NCI-H2171 (cell line): ENCODE measurements at regions not wholly inside any gene's neighbourhood (a gene's known extent, or its start where the extent isn't known, plus 50 kb on each side); places are given as distances from the start of the nearest gene placed in this dataset.

Experiments
- DNase-seq: peaks from one replicate; lab custom pipeline; 2025; lab: John Stamatoyannopoulos, UW

DNA sequence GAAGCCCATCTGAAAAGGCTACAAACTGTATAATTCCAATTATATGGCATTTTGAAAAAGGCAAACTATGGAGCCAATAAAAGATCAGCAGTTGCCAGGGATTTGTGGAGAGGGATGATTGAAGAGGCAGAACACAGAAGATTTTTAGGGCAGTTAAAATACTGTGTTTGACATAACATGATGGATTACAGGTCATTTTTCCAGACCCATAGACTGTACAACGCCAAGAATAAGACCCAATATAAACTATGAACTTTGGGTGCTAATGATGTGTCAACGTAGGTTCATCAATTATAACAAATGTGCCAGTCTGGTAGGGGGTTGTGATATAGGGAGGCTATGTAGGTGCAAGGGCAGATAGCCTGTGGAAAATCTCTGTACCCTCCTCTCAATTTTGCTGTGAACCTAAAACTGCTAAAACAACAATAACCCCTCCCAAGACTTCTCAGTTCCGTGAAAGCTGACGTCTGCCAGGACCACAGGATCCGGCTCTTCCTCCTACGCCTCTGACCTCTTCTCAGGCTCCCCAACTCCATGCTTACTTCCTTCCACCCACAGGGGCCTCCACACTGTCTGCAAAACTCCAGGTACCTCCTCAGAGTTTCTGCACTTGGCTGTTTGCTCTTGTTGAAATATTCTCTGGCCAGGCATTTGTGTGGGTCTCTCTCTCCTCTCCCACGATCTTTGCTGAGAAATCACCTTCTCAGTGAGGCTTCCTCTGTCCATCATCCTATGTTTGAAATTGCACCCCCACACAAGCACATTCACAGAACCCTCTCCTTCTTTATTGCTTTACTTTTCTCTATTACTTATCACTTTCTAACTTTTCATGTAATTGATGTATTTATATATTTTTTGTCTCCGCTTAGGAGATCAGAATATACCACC is 131.4 kb downstream of the BBS10 start:
- no peak for DNase-seq

- DNase-seq = no peak
These were observed 123.6 kb upstream of the NAP1L1 start for GRCh38 chr12:76208129-76208528.

DNA sequence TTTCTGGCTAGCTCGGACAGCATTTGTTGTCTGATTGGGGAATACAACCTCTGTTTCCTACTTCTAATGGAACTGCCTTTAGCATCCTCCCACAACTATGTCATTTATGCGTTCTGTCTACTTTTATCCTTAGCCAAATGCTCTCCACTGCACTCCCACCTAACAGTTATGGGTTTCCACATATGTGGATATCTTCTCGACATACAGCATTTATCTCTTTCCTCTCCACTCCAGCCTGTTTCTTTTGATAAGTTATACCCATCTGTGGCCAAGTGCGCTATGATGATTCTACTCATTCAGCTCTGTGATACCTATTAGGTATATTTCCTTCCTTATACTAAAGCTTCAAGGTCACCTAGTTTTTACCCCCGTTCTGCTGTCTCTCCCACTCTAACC is 122.2 kb upstream of the NAP1L1 start:
- DNase-seq = no peak

DNA sequence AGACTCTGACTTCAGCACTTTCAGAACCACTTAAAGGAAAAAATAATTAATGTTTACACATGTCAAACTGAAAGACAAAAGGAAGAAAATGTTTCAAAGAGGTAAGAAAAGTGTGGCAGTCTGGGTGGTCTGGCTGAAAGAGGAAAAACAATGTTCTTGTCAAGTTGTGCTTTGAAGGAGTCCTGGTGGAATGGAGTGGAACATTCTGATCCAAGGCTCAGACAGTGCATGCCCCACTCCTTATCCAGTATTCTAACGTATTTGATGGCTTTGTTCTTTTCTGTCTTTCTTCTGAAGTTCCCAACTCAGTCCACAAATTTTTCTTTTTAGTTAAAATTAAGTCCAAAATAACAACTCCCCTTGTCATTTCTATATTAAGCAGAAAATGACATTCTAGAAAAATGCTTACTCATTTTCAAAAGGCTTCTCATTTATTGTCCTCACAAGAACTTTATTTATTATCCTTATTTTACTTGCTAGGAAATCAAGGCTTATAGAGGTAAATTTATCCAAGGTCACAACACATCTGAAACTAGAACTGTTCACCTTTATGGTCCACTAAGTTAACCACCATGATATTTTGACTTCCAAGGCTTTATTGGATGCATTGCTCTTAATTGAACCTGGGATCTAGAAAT is 121.7 kb upstream of the NAP1L1 start:
- no peak for DNase-seq

- DNase-seq = no peak
These were observed 118.1 kb upstream of the NAP1L1 start for GRCh38 chr12:76202621-76203020.

DNA sequence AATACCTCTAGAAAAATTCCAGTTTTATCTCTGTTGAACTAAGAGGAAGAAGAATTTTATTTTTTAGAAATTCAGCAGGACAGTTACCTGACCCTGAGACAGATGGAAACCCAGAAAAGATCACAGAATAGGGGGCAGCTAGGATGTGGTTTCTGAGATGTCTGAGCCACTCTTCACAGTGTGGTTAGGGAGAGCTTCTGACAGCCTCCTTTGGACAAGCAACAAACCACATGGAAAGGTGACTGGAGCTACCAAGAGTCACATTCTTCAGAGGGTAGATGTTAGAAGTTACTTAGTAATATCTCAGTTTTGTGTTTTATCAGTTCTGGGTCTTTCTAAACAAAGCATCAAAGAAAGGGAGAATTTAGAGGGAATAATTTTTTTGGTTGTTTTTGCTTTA is 117.3 kb upstream of the NAP1L1 start:
- no peak for DNase-seq

- DNase-seq = no peak
These were observed 116.8 kb upstream of the NAP1L1 start for GRCh38 chr12:76201316-76201715.

DNA sequence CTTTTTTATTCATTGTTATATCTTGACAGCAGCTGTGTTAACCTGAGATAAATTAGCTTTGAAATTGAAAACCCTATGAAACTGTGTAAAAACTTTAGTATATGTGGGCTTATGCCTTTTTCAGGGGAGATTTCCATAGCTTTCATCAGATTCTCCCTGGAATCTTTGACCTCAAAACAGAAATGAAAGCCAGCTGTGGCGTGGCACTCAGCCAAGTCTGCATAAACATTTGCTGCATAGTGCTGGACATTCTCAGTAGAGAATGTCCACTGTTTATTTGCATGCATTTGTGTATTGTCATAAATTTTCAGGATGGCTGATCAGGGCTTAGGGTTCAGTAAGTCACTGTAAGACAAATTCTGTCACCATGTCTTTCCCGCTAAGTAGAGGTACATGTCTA is 115.3 kb upstream of the NAP1L1 start:
- DNase-seq = no peak

GRCh38 chr12:76198839-76199238 is 114.4 kb upstream of the NAP1L1 start:
- no peak for DNase-seq

DNA sequence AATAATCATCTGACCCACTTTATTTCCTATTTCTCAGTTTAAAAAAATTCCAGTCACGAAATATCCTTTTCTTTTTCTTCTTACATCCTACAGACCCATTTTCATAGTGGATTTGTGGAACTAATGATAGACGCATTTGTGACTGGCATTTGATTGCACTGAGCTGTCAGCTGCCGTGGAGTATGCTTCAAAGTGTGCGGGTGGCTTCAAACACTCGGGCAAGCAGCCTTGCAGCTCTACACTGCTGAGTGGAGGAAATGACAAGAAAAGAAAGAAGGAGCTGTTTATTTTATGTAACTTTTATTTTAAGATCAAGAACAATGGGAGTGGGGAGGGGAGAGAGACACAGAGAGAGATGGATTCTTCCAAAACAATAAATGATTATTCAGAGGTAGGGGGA is 112.8 kb upstream of the NAP1L1 start:
- DNase-seq = no peak

DNA sequence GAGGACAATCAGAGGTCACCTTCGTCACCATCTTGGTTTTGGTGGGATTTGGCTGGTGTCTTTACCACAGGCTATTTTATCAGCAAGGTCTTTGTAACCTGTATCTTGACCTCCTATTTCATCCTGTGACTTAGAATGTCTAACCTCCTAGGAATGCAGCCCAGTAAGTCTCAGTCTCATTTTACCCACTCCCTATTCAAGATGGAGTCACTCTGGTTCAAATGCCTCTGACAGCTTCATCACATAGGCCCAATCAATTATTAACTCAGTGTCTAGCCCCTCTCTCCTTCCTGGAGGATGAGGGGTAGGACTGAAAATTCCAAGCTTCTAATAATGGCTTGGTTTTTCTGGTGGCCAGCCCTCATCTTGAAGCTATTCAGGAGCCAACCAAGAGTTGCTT is 111.4 kb upstream of the NAP1L1 start:
- no peak for DNase-seq

DNA sequence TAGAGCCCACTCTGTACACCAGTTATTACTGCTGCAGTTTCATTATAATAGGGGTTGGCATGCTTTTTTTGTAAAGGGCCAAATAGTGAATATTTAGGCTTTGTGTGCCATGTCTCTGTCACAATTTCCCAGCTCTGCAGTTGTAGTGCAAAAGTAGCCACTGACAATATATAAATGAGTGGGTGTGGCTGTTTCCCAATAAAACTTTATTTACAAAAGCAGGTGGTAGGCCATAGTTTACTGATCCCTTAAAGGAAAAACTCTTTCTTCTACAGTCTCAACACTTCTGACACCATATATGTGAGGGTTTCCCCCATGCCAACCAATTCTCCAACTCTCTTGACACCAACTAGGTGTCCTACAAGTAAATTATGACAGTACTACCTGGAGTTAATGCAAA is 110.2 kb upstream of the NAP1L1 start:
- no peak for DNase-seq

GRCh38 chr12:76193961-76194360 is 109.5 kb upstream of the NAP1L1 start:
- DNase-seq = no peak

GRCh38 chr12:76192416-76192815 is 107.9 kb upstream of the NAP1L1 start:
- no peak for DNase-seq

DNA sequence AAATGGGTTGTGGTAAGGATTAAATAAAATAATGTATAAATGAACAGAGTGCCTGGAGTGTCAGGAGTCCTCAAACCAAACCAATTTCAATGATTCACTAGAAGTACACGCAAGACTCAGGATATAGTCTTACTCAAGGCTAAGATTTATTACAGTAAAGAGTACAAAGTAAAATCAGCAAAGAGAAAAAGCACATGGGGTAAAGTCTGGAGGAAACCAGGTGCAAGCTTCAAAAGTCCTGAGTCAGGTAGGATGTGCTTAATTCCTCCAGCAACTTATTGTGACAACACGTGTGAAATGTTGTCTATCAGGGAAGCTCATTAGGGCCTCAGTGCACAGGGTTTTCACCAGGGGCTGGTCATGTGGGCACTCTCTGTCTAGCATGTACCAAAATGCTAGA is 105.8 kb upstream of the NAP1L1 start:
- no peak for DNase-seq

DNA sequence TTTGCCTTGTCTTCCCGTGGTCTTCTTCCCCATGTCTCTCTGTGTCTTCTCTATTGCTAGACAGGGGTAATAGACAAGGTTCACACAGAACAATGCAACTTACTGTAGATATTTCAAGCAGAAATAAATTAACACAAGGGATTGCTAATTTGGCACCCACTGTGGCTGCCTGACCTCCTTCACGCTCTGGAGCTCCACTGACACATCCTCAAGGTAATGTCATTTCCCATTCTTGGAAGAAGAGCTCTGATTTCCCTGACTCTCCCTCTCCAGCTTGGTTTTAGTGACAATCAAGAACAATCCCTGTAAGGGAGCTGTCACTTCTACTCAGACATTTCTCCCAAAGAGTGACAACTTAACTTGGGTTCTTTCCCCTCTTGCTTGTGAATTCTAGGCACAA is 105.4 kb upstream of the NAP1L1 start:
- DNase-seq = no peak

- DNase-seq = no peak
These were observed 102.7 kb upstream of the NAP1L1 start for GRCh38 chr12:76187177-76187576.

- no peak for DNase-seq
These were observed 101.8 kb upstream of the NAP1L1 start for GRCh38 chr12:76186131-76186906.

DNA sequence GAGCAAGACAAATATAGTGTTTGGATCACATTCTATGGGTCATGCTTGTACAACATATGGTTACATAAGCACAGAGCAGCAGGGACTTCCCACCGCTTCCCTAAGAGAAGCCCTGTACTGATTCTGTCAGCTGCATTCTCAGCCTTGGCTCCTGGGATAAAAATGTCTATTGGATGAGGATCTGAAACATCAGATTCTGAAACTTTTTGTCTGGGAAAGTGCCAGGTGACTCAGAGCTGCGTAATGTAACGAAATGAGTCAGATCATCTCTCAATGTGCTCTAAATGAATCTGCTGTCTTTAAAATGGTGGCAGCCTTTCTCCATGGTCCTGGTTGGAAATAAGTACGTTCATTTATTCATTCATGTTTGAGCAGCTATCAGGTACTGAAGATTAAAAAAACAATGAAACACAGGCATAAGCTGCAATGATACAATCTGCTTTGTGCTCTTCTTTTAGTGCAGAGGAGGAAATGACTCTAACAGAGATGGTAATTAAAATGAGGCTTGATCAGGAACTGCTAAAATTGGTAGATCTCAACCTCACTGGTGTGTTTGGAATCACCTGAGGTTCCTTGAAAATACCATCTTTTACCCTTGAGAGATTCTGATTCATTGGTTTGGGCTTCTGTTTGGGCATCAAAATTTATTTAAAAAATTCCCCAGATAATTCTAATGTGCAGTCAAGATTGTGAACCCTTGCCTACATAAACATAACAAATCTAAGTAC is 99.1 kb upstream of the NAP1L1 start:
- no peak for DNase-seq

DNA sequence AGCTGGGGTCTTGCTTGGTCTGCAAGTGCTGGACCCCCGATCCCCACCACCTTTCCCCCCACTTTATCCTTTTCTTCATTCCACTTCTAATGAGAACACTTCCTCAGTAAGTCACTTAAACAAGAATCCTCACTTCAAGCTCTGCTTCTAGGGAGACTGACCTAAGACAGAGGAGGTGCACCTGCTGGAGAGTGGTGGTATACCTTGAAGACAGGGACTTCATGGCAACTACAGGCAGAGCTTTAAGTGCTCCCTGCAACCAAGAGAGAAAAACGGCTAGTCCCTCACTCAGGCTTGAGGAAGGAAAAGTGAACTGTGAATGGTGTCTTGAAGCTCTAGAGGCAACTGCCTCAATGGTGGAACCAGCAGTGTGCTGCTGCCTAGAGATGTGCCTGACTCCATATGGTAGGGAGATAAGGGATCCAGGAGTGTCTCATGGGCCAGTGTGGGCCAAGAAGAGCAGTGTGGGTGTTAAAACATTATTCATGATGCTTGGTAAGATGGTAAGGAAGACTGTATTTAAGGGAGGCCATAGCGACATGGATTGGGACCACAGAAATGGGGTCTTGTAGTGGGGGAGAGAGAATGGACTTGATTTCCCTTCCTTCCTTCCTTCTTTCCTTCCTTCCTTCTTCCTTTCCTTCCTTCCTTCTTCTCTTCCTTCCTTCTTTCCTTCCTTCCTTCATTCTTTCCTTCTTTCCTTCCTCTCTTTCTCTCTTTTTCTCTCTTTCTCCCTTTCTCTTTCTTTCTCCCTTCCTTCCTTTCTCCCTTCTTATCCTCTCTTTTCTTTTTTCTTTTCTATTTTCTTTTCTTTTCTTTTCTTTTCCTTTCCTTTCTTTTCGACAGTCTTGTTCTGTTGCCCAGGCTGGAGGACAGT is 96.2 kb upstream of the NAP1L1 start:
- no peak for DNase-seq

GRCh38 chr12:76178452-76178851 is 94.0 kb upstream of the NAP1L1 start:
- DNase-seq = no peak
